GM13977 (cell line): ENCODE measurements at regions not wholly inside any gene's neighbourhood (a gene's known extent, or its start where the extent isn't known, plus 50 kb on each side); places are given as distances from the start of the nearest gene placed in this dataset.

Experiments used
- DNase-seq: peaks from one replicate; pipeline ENCODE4 v3.0.0; 2012; ENCODE audit warnings: low spot score
- in situ Hi-C: fragments of 300-500 bp; cut with MboI; formaldehyde crosslinking; loops from one replicate; pipeline ENCODE4 v1.12.0; 2022; ENCODE audit warnings: low sequenced_read_pairs, low pct_unique_long_range_greater_than_20kb, mixed read lengths, inconsistent platforms; ENCODE audit not compliant: unreplicated experiment
- TF ChIP-seq, protein P1 (sequence below): IDR thresholded peaks from 2 replicates; pipeline ENCODE4 v1.5.1; 2012; ENCODE audit warnings: mild to moderate bottlenecking, control low read depth; ENCODE audit not compliant: insufficient read depth; ENCODE audit errors: extremely low read depth, missing control alignments

GRCh38 chr9:119956111-119956510 is 586.9 kb upstream of the BRINP1 start:
- in situ Hi-C loops: loop anchor here (25.0 kb wide), 1 partner anchor 394 kb away; no protein-coding TSS in a partner anchor
- DNase-seq: no peak
- TF ChIP-seq, protein P1, sequence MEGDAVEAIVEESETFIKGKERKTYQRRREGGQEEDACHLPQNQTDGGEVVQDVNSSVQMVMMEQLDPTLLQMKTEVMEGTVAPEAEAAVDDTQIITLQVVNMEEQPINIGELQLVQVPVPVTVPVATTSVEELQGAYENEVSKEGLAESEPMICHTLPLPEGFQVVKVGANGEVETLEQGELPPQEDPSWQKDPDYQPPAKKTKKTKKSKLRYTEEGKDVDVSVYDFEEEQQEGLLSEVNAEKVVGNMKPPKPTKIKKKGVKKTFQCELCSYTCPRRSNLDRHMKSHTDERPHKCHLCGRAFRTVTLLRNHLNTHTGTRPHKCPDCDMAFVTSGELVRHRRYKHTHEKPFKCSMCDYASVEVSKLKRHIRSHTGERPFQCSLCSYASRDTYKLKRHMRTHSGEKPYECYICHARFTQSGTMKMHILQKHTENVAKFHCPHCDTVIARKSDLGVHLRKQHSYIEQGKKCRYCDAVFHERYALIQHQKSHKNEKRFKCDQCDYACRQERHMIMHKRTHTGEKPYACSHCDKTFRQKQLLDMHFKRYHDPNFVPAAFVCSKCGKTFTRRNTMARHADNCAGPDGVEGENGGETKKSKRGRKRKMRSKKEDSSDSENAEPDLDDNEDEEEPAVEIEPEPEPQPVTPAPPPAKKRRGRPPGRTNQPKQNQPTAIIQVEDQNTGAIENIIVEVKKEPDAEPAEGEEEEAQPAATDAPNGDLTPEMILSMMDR: no peak

- TF ChIP-seq, protein P1: no peak
- in situ Hi-C loops: loop anchor here (25.0 kb wide), 1 partner anchor 393 kb away; no protein-coding TSS in a partner anchor
- no peak for DNase-seq
These were observed 586.0 kb upstream of the BRINP1 start for GRCh38 chr9:119955276-119955675.

DNA sequence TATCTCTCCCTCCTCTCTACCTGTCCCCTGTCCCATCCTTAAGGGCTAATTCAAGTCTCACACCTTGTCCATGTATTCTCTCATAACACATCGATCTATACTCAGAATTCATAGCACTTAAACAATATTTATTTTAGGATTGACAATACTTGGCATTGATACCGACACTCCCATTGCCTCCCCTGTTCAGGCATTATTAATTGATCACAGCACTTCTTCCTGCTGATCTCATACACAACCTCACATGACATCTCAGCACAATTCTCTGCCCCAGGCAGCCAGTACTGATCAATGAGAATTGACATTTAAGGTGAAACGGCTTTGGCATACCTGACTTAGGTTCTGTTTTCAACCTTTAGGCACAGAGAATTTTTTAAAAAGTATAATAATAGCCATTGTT is 582.4 kb upstream of the BRINP1 start:
- TF ChIP-seq, protein P1: no peak
- DNase-seq: no peak
- in situ Hi-C loops: loop anchor here (25.0 kb wide), 1 partner anchor 389 kb away; no protein-coding TSS in a partner anchor

DNA sequence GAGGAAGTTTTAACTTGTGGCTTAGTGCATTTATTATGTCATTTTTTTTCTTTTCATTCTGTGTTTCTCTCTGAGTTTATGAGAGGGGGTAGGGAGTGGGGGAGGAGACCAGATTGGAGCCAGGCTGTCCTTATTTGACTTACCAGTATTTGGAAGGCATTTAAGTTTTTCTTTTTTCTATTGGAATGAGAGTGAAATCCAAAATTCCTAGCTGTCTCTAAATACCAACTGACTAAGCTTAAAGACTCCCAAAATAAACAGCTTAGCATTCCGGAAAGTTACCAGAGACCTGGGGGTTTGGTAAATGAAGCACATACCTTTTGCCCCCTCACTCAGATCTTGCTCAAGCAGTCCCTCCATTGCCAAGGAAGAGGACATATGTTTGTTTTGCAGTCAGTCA is 581.9 kb upstream of the BRINP1 start:
- DNase-seq: no peak
- in situ Hi-C loops: loop anchor here (25.0 kb wide), 1 partner anchor 389 kb away; no protein-coding TSS in a partner anchor
- TF ChIP-seq, protein P1: no peak

- TF ChIP-seq, protein P1: no peak
- no peak for DNase-seq
- in situ Hi-C loops: no loop called here
These were observed 576.5 kb upstream of the BRINP1 start for GRCh38 chr9:119945686-119946085.

DNA sequence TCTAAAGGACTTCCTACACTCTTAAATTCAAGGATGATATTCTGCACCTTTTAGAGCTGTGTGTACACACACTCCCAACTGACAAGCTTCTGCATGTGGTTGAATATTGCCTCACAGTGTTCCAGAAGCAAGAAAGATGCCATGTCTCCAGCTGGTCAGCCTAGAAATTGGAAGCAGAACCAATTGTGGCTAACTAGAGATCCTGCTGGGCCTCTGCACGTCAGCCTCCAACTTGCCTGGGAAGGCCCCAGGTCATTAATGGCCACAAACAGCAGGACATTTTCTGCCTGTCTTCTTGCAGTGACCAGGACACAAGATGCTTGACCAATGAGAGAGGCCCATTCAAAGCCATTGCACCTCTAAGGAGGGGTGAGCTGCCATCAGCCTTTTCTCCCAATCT is 571.9 kb upstream of the BRINP1 start:
- DNase-seq: no peak
- in situ Hi-C loops: no loop called here
- TF ChIP-seq, protein P1: no peak

DNA sequence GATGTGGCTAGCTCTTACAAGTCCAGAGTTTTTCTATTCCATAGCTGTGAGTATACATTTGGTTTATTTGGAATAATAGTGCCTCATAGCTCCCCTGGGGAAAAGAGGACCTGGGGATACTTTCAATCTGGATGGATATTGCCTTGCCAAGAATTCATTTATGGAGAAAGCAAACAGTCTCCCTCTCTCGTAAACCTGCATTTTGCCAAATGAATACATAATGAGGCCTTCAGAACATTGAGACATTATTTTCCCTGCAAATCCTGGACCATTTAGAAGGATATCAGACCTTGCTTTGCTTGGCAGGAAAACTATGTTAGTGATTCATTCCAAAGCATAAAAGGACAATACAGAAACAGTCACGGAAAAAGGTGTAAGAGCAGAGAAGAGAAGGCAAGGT is 569.6 kb upstream of the BRINP1 start:
- TF ChIP-seq, protein P1: no peak
- in situ Hi-C loops: no loop called here
- DNase-seq: no peak
